HFF-Myc (cell line): ENCODE measurements at regions not wholly inside any gene's neighbourhood (a gene's known extent, or its start where the extent isn't known, plus 50 kb on each side); places are given as distances from the start of the nearest gene placed in this dataset.

Experiments
- DNase-seq: peaks from one replicate; pipeline ENCODE4 v3.0.0-alpha.2; 2011; ENCODE audit warnings: low read depth; ENCODE audit errors: extremely low read depth
- H3K4me3 ChIP-seq: replicated peaks from 2 replicates; pipeline ENCODE4 v1.5.1; 2011; ENCODE audit warnings: low read depth, mild to moderate bottlenecking, control low read depth, low read length
- CTCF ChIP-seq: IDR thresholded peaks from 2 replicates; pipeline ENCODE4 v1.5.1; 2012; ENCODE audit warnings: mild to moderate bottlenecking, low read depth, low read length, control low read depth; ENCODE audit errors: missing control alignments

- DNase-seq, result no peak
- no peak overlapping the region for H3K4me3 ChIP-seq
- TF ChIP-seq CTCF, result no peak
Observed at GRCh38 chr5:57750282-57750681, 267.7 kb upstream of the ACTBL2 start.

GRCh38 chr5:57749396-57749795, 266.8 kb upstream of the ACTBL2 start:
- no peak overlapping the region for H3K4me3 ChIP-seq
- no peak for DNase-seq
- no peak for TF ChIP-seq CTCF

- no peak for TF ChIP-seq CTCF
- H3K4me3 ChIP-seq, result no peak overlapping the region
- no peak for DNase-seq
Observed at GRCh38 chr5:57745700-57746651, 263.4 kb upstream of the ACTBL2 start.

- TF ChIP-seq CTCF, result no peak
- DNase-seq, result no peak
- no peak overlapping the region for H3K4me3 ChIP-seq
Observed at GRCh38 chr5:57745029-57745428, 262.4 kb upstream of the ACTBL2 start.

- no peak for TF ChIP-seq CTCF
- DNase-seq, result no peak
- H3K4me3 ChIP-seq, result no peak overlapping the region
Observed at GRCh38 chr5:57741336-57741735, 258.7 kb upstream of the ACTBL2 start.

GRCh38 chr5:57738787-57739186, 256.2 kb upstream of the ACTBL2 start:
- H3K4me3 ChIP-seq, result no peak overlapping the region
- TF ChIP-seq CTCF, result no peak
- DNase-seq, result no peak
